Common myeloid progenitor, CD34-positive (primary cell): ENCODE measurements at regions not wholly inside any gene's neighbourhood (a gene's known extent, or its start where the extent isn't known, plus 50 kb on each side); places are given as distances from the start of the nearest gene placed in this dataset.
A peak's percentile ranks its signal among the peaks of the same experiment; 100 is the strongest.
"Not testable (repeated sequence)": the region's sequence is repeated elsewhere in the genome, so short reads cannot be mapped to it uniquely, and the experiment has no call there.

Experiments
- CTCF ChIA-PET: fragments of 350-600 bp; sonication (Branson Sonifier 250); formaldehyde crosslinking; loops from one replicate; lab custom pipeline; 2021; ENCODE audit warnings: antibody characterized with exemption; lab: Charles Lee
- POLR2A ChIA-PET: fragments of 350-600 bp; sonication (Branson Sonifier 250); formaldehyde crosslinking; loops from one replicate; lab custom pipeline; 2021; ENCODE audit warnings: antibody characterized with exemption; lab: Charles Lee
- DNase-seq, 3 donors: peaks; one replicate each; pipeline versions ENCODE4 v3.0.0 to v3.0.0-alpha.2; 2013
- H3K27ac ChIP-seq, 2 experiments: 1 replicate in 1 of 2; 2 replicates in 1 of 2; pipeline ENCODE4 v1.7.0; 2013; ENCODE audit warnings: inconsistent platforms in 2 of 2, low read length in 2 of 2, mild to moderate bottlenecking in 2 of 2, low read depth in 1 of 2, moderate library complexity in 1 of 2; ENCODE audit not compliant: severe bottlenecking in 2 of 2, insufficient read depth in 1 of 2, poor library complexity in 1 of 2
- H3K27me3 ChIP-seq, 5 experiments: replicated peaks in 2 of 5; 1 replicate in 3 of 5; 2 replicates in 2 of 5; pipeline versions ENCODE4 v1.6.1 to v1.7.0; 2013; ENCODE audit warnings: low read length in 4 of 5, mild to moderate bottlenecking in 2 of 5, moderate library complexity in 2 of 5, inconsistent platforms in 1 of 5; ENCODE audit not compliant: insufficient read depth in 5 of 5, control insufficient read depth in 4 of 5
- H3K36me3 ChIP-seq, 4 experiments: 1 replicate in 2 of 4; 2 replicates in 2 of 4; pipeline versions ENCODE4 v1.6.1 to v1.7.0; 2013; ENCODE audit warnings: low read length in 3 of 4, control low read depth in 1 of 4, mild to moderate bottlenecking in 1 of 4; ENCODE audit not compliant: control insufficient read depth in 4 of 4, insufficient read depth in 4 of 4
- H3K4me1 ChIP-seq, 4 experiments: 1 replicate in 3 of 4; 2 replicates in 1 of 4; pipeline versions ENCODE4 v1.6.1 to v1.7.1; 2013; ENCODE audit warnings: low read length in 3 of 4, mild to moderate bottlenecking in 3 of 4, control low read depth in 1 of 4, inconsistent platforms in 1 of 4, moderate library complexity in 1 of 4; ENCODE audit not compliant: control insufficient read depth in 4 of 4, insufficient read depth in 4 of 4; ENCODE audit errors: control extremely low read depth in 1 of 4
- H3K4me3 ChIP-seq, 7 experiments: 1 replicate in 4 of 7; 2 replicates in 3 of 7; pipeline versions ENCODE4 v1.5.1 to v1.7.0; 2013; ENCODE audit warnings: mild to moderate bottlenecking in 7 of 7, low read length in 6 of 7, moderate library complexity in 6 of 7, inconsistent platforms in 2 of 7, low read depth in 2 of 7, control low read depth in 1 of 7; ENCODE audit not compliant: insufficient read depth in 4 of 7, control insufficient read depth in 1 of 7; ENCODE audit errors: extremely low read depth in 1 of 7
- H3K9me3 ChIP-seq, 5 experiments: 1 replicate in 4 of 5; 2 replicates in 1 of 5; pipeline versions ENCODE4 v1.6.1 to v1.7.1; 2013; ENCODE audit warnings: low read length in 4 of 5, mild to moderate bottlenecking in 2 of 5, inconsistent platforms in 1 of 5, low read depth in 1 of 5, moderate library complexity in 1 of 5; ENCODE audit not compliant: control insufficient read depth in 4 of 5, insufficient read depth in 2 of 5; ENCODE audit errors: control extremely low read depth in 1 of 5
- WGBS: methylation state at CpG from one replicate; pipeline ENCODE4 v1.1.5; 2013; ENCODE audit not compliant: insufficient coverage; 5-methylcytosine and 5-hydroxymethylcytosine counted together

GRCh38 chr13:48817166-48817802 lies 158.4 kb upstream of the FNDC3A start:
- ChIA-PET CTCF (interaction anchor here (0.8 to 1.1 kb wide), 3 partner anchors 9 to 24 kb away, joined by 3 to 4 read pairs (median 3); no protein-coding TSS in a partner anchor), POLR2A (no interaction called here)
- 92% methylated on average over 2 of the region's 5 CpGs for WGBS
- Histone ChIP-seq H3K4me1 (peaks cover 0 to 8% (median 7%) of the 10 kb centered on the region in 4 experiments), H3K9me3 (no peaks in the 10 kb centered on the region), H3K36me3 (no peaks in the 10 kb centered on the region), H3K27ac (no peak overlapping the region), H3K4me3 (peak overlapping the region in 1 of 7 experiments; percentile 2), H3K27me3 (no peaks in the 10 kb centered on the region)
- peak; percentile 5 to 76 (median 62) for DNase-seq

DNA sequence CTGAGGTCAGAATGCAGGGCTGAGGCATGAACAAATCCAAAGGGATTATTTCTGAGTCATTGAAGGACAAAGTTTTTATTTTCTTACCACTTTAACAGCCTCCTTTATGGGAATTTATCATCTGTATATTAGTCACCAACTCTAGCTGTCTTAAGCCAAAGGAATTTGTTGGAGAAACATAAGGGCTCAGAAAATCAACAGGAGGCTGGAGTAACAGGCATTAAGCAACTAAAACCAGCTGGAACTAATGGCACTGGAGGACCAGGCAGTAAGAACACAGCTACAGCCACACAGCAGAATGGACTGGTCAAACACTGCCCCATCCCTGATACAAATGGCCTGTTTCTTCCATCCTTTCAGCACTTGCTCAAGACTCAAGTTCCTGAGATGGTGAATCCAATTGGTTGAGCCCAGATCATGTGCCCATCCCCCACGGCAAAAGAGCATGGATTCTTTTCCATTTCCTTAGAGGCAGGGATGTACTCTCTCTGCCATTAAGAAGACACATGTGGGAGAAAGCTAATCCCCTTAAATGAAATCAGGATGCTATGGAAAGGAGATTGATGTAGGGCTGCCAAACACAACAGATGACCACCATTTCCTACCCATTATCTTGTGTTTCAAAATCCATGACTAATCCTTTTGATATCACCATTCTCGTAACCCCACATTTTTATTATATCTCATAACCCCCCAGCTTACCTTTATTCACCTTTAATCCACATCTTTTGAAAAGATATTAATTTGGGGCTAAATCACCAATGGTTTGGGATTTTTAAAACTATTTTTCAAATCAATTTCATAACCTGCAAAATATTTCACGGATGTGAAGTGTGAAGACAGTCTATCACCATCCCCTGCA lies 157.0 kb upstream of the FNDC3A start:
- H3K4me1 ChIP-seq = peaks cover 0 to 8% (median 7%) of the 10 kb centered on the region in 4 experiments
- no peaks in the 10 kb centered on the region for H3K36me3 ChIP-seq
- ChIA-PET CTCF (no interaction called here), POLR2A (no interaction called here)
- no peak overlapping the region for H3K4me3 ChIP-seq
- no peaks in the 10 kb centered on the region for H3K9me3 ChIP-seq
- 94% methylated on average over 2 of the region's 3 CpGs for WGBS
- no peak for DNase-seq
- H3K27me3 ChIP-seq = no peaks in the 10 kb centered on the region
- H3K27ac ChIP-seq = no peak overlapping the region

DNA sequence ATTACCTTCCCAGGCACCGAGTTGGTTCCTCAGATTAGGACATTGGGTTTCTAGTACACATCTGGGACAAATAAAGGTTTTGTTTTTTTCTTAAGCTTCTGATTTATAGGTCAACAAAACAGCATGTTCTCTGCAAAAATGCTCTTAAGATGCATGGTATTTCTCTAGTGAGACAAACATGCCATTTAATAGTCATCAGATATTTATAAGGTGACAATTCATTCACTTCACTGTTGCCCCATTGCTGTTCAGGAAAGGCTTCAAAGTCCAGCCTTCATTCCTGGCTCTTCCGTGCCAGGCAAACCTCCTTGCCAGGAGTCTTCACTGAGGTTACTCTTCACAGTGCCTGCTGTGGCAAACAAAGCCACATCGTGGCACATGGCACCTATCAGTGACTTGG lies 156.3 kb upstream of the FNDC3A start:
- Histone ChIP-seq H3K4me3 (no peak overlapping the region), H3K9me3 (no peaks in the 10 kb centered on the region), H3K36me3 (no peaks in the 10 kb centered on the region), H3K27ac (no peak overlapping the region), H3K4me1 (peaks cover 0 to 8% (median 7%) of the 10 kb centered on the region in 4 experiments), H3K27me3 (no peaks in the 10 kb centered on the region)
- POLR2A ChIA-PET = no interaction called here
- DNase-seq = no peak
- CTCF ChIA-PET = no interaction called here
- WGBS = 100% methylated on average over 3 of the region's 3 CpGs

DNA sequence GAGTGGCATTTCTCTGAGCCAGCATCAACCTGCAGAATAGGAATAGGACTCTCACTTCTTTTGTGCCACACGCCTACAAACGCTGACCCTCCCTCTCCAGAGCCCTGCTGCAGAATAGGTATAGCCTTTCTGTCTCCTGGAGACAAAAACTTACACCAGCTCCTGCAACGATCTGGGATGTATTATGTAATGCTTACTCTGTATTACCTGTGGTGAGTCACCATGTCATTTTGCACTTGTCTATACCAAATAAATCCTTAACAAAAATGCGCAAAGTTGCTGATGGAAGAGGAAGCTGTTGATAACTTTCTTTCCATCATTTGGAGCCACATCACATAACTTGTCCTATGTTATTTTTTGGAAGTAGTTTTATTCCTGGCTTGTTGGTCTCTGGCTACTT lies 155.8 kb upstream of the FNDC3A start:
- H3K36me3 ChIP-seq = no peaks in the 10 kb centered on the region
- H3K9me3 ChIP-seq = no peaks in the 10 kb centered on the region
- CTCF ChIA-PET = interaction anchor here (1.7 kb wide), 1 partner anchor 10 kb away, joined by 4 read pairs; no protein-coding TSS in a partner anchor
- no peak overlapping the region for H3K27ac ChIP-seq
- DNase-seq = no peak
- H3K4me1 ChIP-seq = peaks cover 0 to 8% (median 7%) of the 10 kb centered on the region in 4 experiments
- no peak overlapping the region for H3K4me3 ChIP-seq
- POLR2A ChIA-PET = no interaction called here
- no peaks in the 10 kb centered on the region for H3K27me3 ChIP-seq
- no CpG with 5 or more reads among the region's 4 CpGs for WGBS

- WGBS = 97% methylated on average over 6 of the region's 9 CpGs
- POLR2A ChIA-PET, DNase-seq, H3K4me3 ChIP-seq, H3K4me1 ChIP-seq, H3K27me3 ChIP-seq, H3K27ac ChIP-seq, H3K36me3 ChIP-seq: not testable (repeated sequence)
- CTCF ChIA-PET = interaction anchor here (1.7 kb wide), 1 partner anchor 37 kb away, joined by 4 read pairs; no protein-coding TSS in a partner anchor
- peaks cover 0 to 15% (median 8%) of the 10 kb centered on the region in 5 experiments for H3K9me3 ChIP-seq
These were observed 152.2 kb upstream of the FNDC3A start for GRCh38 chr13:48823526-48823925.

DNA sequence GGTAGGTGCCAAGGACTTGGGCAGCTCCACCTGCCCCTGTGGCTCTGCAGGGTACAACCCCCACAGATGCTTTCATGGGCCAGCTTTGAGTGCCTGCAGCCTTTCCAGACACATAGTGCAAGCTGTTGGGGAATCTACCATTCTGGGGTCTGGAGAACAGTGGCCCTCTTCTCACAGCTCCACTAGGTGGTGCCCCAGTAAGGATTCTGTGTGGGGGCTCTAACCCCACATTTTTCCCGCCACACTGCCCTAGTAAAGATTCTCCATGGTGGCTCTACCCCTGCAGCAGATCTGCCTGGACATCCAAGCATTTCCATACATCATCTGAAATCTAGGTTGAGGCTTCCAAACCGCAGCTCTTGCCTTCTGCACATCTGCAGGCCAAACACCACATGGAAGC lies 149.7 kb upstream of the FNDC3A start:
- Histone ChIP-seq H3K9me3 (peaks cover 0 to 15% (median 8%) of the 10 kb centered on the region in 5 experiments), H3K36me3 (no peaks in the 10 kb centered on the region), H3K4me3 (no peak overlapping the region), H3K27ac (no peak overlapping the region), H3K27me3 (peaks cover 0 to 4% (median 0%) of the 10 kb centered on the region in 5 experiments), H3K4me1 (peaks cover 10 to 13% (median 11%) of the 10 kb centered on the region in 4 experiments)
- CTCF ChIA-PET = interaction anchor here (0.8 to 1.3 kb wide), 3 partner anchors 9 to 130 kb away, joined by 3 to 4 read pairs (median 4); no protein-coding TSS in a partner anchor
- POLR2A ChIA-PET = no interaction called here
- DNase-seq = no peak
- 95% methylated on average over 2 of the region's 2 CpGs for WGBS
